Upper lobe of left lung (tissue), 6 donors: ENCODE measurements at regions not wholly inside any gene's neighbourhood (a gene's known extent, or its start where the extent isn't known, plus 50 kb on each side); places are given as distances from the start of the nearest gene placed in this dataset.
"Not testable (repeated sequence)": the region's sequence is repeated elsewhere in the genome, so short reads cannot be mapped to it uniquely, and the experiment has no call there.

Experiments used
- ATAC-seq, 2 donors: fragments of 200-7000 bp; cut with Tn5 transposase; one replicate each; pipeline ENCODE4 v1.9.1; 2022; ENCODE audit warnings: mild to moderate bottlenecking in 2 of 2, moderate library complexity in 2 of 2; ENCODE audit not compliant: low FRiP score in 2 of 2
- DNase-seq, 2 donors: peaks; one replicate each; pipeline ENCODE4 v3.0.0-alpha.2; 2019 to 2020
- H3K27ac ChIP-seq, 4 donors: fragments of 200-600 bp; sonication (generic); one replicate each; pipeline ENCODE4 v1.5.1; 2016 to 2019
- H3K27me3 ChIP-seq, 4 donors: fragments of 200-600 bp; sonication (generic); one replicate each; pipeline ENCODE4 v1.5.1; 2017 to 2019
- H3K36me3 ChIP-seq, 4 donors: fragments of 200-600 bp; sonication (generic); one replicate each; pipeline ENCODE4 v1.5.1; 2016 to 2019
- H3K4me1 ChIP-seq, 4 donors: fragments of 200-600 bp; sonication (generic); one replicate each; pipeline ENCODE4 v1.5.1; 2018 to 2019
- H3K4me3 ChIP-seq, 4 donors: fragments of 200-600 bp; sonication (generic); one replicate each; pipeline ENCODE4 v1.5.1; 2017 to 2019; ENCODE audit warnings: mild to moderate bottlenecking in 2 of 4, moderate library complexity in 1 of 4
- H3K9me3 ChIP-seq, 4 donors: fragments of 200-600 bp; sonication (generic); one replicate each; pipeline ENCODE4 v1.5.1; 2018 to 2019
- EP300 ChIP-seq, 4 donors: sonication (generic); formaldehyde crosslinking; IDR thresholded peaks; one replicate each; pipeline ENCODE4 v1.5.1; 2017; ENCODE audit warnings: antibody characterized with exemption in 4 of 4, control low read depth in 2 of 4
- POLR2A ChIP-seq, 4 donors: fragments of 450-650 bp; IDR thresholded peaks; one replicate each; pipeline ENCODE4 v1.5.1; 2016 to 2017; ENCODE audit warnings: antibody characterized with exemption in 4 of 4, mild to moderate bottlenecking in 2 of 4
- POLR2AphosphoS5 ChIP-seq, 2 donors: sonication (generic); formaldehyde crosslinking; IDR thresholded peaks; one replicate each; pipeline ENCODE4 v1.5.1; 2017; ENCODE audit warnings: antibody characterized with exemption in 2 of 2
- WGBS, 2 donors: methylation state at CpG; one replicate each; pipeline ENCODE4 v1.1.5; 2017 to 2018; 5-methylcytosine and 5-hydroxymethylcytosine counted together
- TF ChIP-seq, protein P1 (sequence below), 6 experiments: fragments of 450-650 bp in 4 of 6; fragments of 200-600 bp in 2 of 6; sonication (generic) in 2 of 6; IDR thresholded peaks; one replicate each; pipeline ENCODE4 v1.5.1; 2016 to 2019; ENCODE audit warnings: antibody characterized with exemption in 6 of 6
- donor health status: DM: no; HTN: no; CAD: no; lungs with moderate emphysema.
- donor health status: DM: no; HTN: yes; CAD: no; lungs with severe emphysema.

DNA sequence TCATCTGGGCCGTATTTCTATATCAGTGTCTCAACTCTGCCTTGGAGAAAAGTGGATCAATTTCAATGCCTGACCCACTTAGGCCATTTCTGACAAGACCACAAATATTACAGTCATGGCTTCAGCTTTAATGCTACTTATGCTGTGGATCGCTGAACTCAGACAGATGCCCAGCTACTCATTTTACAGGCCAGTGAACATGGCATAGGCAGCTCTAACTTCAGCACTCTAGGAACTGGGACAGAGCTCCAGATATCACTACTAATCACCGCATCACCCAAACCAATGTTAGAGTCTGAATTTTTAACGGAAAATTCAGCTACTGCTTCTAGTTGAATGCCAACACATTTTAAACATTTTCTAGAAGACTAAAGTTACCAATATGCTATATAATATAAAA lies 809.6 kb upstream of the FRG1 start:
- H3K36me3 ChIP-seq: no peaks in the 10 kb centered on the region
- DNase-seq: no peak
- WGBS, 2 donors: 85 to 93% methylated on average over 4 of the region's 4 CpGs
- no peaks in the 10 kb centered on the region for H3K27me3 ChIP-seq
- no peak overlapping the region for H3K27ac ChIP-seq
- no peaks in the 10 kb centered on the region for H3K9me3 ChIP-seq
- H3K4me1 ChIP-seq: no peaks in the 10 kb centered on the region
- no peak overlapping the region for H3K4me3 ChIP-seq
- no peak for TF ChIP-seq EP300 (IDR thresholded peaks at IDR 0.05)
- no peak for ATAC-seq

DNA sequence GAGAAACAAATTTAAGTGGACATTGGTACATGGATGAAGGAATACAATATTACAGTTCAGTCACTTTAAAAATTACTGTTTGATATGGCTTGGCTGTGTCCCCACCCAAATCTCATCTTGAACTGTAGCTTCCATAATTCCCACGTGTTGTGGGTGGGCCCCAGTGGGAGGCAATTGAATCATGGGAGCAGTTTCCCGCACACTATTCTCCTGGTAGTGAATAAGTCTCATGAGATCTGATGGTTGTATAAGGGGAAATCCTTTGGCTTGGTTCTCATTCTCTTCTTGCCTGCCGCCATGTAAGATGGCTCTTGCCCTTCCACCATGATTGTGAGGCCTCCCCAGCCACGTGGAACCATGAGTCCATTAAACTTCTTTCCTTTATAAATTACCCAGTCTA lies 804.2 kb upstream of the FRG1 start:
- DNase-seq (no peak), ATAC-seq (no peak)
- 80 to 85% methylated on average over 4 of the region's 4 CpGs for WGBS, 2 donors
- Histone ChIP-seq H3K4me3 (no peak overlapping the region), H3K4me1 (no peaks in the 10 kb centered on the region), H3K9me3 (no peaks in the 10 kb centered on the region), H3K36me3 (no peaks in the 10 kb centered on the region), H3K27me3 (no peaks in the 10 kb centered on the region), H3K27ac (no peak overlapping the region)
- TF ChIP-seq POLR2AphosphoS5 (IDR thresholded peaks at IDR 0.05) (no peak), EP300 (IDR thresholded peaks at IDR 0.05) (no peak), POLR2A (IDR thresholded peaks at IDR 0.05) (no peak)
- TF ChIP-seq, protein P1, sequence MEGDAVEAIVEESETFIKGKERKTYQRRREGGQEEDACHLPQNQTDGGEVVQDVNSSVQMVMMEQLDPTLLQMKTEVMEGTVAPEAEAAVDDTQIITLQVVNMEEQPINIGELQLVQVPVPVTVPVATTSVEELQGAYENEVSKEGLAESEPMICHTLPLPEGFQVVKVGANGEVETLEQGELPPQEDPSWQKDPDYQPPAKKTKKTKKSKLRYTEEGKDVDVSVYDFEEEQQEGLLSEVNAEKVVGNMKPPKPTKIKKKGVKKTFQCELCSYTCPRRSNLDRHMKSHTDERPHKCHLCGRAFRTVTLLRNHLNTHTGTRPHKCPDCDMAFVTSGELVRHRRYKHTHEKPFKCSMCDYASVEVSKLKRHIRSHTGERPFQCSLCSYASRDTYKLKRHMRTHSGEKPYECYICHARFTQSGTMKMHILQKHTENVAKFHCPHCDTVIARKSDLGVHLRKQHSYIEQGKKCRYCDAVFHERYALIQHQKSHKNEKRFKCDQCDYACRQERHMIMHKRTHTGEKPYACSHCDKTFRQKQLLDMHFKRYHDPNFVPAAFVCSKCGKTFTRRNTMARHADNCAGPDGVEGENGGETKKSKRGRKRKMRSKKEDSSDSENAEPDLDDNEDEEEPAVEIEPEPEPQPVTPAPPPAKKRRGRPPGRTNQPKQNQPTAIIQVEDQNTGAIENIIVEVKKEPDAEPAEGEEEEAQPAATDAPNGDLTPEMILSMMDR (IDR thresholded peaks at IDR 0.05): no peak

DNA sequence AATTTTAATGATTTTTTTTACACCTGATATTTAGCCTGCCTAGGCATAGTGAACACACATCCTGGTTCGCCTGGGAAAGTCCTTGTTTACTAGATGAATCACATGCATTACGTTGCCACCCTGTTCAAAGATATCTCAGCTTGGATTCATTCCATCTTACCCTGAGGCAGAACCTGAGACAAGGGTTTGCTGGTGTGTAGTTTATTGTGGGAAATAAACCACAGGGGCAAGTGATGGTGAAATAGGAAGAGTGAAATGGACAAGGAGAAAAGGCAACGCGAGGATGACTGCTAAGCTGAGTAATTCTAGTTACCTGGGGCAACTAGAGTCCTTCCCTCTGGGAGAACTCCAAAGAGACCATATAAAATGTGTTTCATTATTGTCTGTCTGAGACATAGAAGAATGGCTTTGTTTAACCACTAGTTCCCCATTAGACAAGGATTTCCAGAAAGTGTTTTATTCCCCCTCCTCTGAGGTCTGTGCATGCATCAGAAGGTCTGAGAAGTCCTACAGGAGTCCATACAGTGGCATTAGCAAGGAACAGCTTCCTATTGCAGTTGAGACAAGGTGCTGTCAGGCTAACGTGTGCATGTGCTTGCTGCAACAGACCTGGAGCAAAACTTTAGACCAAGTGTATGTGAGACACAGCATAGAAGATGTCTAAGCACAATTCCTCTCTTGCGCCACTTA lies 797.3 kb upstream of the FRG1 start:
- TF ChIP-seq POLR2AphosphoS5 (IDR thresholded peaks at IDR 0.05): no peak
- no peak for TF ChIP-seq POLR2A (IDR thresholded peaks at IDR 0.05)
- no peak for TF ChIP-seq EP300 (IDR thresholded peaks at IDR 0.05)
- TF ChIP-seq, protein P1 (IDR thresholded peaks at IDR 0.05): no peak
- Histone ChIP-seq H3K27me3 (no peaks in the 10 kb centered on the region), H3K36me3 (no peaks in the 10 kb centered on the region), H3K27ac (no peak overlapping the region), H3K9me3 (no peaks in the 10 kb centered on the region), H3K4me1 (no peaks in the 10 kb centered on the region), H3K4me3 (no peak overlapping the region)
- ATAC-seq (no peak), DNase-seq (no peak)
- WGBS, 2 donors: 68 to 74% methylated on average over 5 to 6 of the region's 6 CpGs

DNA sequence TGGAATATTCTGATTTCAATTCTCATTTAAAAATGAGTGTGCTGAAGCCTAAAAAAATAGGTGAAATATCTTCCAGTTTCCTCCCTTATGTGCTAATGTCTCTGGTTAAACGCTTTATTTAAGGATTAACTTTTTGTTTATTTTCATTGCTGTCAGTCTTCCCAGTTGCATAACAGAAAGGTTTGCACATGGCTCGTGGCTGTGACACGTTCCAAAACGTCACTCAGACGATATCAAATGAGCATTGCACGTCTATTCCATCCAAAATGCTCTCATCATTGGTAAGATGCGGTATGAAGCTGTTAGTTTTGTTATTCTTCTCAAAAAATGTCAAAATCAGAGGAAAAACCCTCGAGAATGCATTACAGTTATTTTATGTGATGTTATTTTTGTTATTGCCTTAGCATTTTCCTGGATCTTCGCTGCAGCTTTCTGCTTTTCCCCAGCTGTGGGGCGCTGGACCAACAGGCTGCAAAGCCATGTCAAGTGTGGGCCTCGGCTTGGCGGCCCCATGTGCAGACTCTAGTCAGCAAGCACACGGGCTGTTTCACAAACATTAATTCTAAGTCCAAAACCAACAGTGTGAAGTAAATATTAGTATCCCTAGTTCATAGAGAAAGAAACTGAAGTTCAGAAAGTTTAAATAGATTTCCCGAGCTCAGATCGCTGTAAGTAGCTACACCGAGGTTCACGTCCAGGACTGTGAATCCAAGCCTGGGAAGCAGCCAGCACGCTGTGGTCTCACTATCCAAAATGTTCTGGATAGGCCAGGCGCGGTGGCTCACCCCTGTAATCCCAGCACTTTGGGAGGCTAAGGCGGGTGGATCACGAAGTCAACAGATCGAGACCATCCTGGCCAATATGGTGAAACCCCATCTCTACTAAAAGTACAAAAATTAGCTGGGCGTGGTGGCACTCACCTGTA lies 793.4 kb upstream of the FRG1 start:
- 74 to 82% methylated on average over 24 of the region's 24 CpGs for WGBS, 2 donors
- no peaks in the 10 kb centered on the region for H3K27me3 ChIP-seq
- TF ChIP-seq POLR2AphosphoS5 (IDR thresholded peaks at IDR 0.05): no peak
- TF ChIP-seq, protein P1 (IDR thresholded peaks at IDR 0.05): no peak
- no peak for TF ChIP-seq EP300 (IDR thresholded peaks at IDR 0.05)
- TF ChIP-seq POLR2A (IDR thresholded peaks at IDR 0.05): no peak
- ATAC-seq: no peak
- H3K36me3 ChIP-seq: no peaks in the 10 kb centered on the region
- no peak overlapping the region for H3K27ac ChIP-seq
- DNase-seq: peak in 1 of 2 donors; percentile 26
- H3K9me3 ChIP-seq: peaks cover 0 to 3% (median 0%) of the 10 kb centered on the region in 4 donors
- no peak overlapping the region for H3K4me3 ChIP-seq
- no peaks in the 10 kb centered on the region for H3K4me1 ChIP-seq

DNA sequence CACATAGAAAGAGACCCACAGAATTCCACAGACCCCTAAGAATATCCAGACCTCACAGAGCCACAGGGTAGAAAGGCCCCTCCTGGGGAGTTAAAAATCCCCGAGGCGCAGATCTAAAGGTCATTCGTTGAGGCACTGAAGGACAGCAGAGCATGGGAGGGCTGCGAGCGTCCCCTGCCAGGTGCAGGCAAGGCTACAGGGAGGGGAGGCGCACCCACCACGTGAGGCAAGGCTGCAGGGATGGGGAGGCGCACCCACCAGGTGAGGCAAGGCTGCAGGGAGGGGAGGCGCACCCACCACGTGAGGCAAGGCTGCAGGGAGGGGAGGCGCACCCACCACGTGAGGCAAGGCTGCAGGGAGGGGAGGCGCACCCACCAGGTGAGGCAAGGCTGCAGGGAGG lies 785.6 kb upstream of the FRG1 start:
- H3K27me3 ChIP-seq, H3K4me3 ChIP-seq, ATAC-seq, H3K9me3 ChIP-seq, H3K4me1 ChIP-seq, H3K27ac ChIP-seq, H3K36me3 ChIP-seq: not testable (repeated sequence)
- 78 to 88% methylated on average over 5 to 8 of the region's 13 CpGs for WGBS, 2 donors
- DNase-seq: peak in 1 of 2 donors; percentile 61
